ENCODE measurements at regions not wholly inside any gene's neighbourhood (a gene's known extent, or its start where the extent isn't known, plus 50 kb on each side); places are given as distances from the start of the nearest gene placed in this dataset.

DNA sequence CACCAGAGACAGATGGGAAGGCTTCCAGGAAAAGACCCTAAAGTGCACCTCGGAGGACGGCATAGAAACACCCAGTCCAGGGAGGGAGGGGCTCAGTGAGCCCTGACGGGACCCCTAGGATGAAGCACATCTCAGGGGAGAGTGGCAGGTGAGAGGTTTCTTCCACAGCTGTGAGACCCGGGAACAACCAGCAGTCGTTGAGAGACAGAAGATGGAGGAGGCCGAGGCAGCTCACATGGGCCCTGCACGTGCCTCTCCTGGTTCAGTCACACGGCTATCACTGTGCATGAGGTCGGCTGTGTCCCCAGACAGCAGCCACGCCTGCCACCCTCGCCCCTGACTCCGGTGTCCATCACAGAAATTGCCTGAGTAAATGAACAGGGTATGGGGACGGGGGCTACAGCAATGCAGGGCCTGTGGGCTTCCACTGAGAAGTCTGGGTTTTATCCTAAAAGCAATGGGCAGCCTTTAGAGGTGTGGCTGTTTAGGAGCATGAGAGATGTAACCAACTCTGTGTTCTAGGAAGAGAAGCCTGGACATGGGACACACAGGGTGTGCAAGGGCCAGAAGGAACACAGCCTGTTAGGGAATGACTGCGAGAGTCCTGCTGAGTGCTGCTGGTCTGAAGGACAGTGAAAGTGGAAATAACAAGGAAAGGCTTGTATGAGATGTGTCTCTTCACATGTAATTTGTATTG lies 102.0 kb downstream of the TMEM18 start:
- DNase-seq, result no peak

DNA sequence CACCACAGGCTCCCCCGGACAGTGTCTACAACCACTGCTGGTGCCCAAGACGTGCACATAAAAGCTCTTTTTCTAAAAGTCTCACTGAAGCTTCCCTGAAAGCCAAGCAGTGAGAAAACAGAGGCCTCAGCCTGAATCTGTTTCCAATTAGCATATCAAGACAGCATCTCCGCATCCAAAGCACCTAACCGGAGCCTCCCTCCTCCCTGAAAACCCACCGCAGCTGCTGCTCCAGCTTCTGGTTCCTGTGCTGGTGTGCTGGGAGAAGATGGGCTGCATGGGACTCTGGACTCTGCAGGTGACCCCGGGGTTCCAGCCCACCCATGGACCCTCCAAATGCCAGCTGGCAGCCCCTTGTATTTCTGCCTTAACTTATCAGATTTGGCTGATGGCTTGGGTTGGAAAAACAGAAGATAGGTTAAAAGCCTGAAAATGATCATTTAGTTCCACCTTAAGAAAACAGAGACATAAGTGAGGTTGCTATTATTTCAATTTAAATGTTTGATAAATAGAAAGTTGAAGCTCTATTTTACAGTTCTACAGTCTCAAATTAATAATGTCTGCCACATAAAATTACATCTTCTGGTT lies 103.3 kb downstream of the TMEM18 start:
- DNase-seq, result no peak

DNA sequence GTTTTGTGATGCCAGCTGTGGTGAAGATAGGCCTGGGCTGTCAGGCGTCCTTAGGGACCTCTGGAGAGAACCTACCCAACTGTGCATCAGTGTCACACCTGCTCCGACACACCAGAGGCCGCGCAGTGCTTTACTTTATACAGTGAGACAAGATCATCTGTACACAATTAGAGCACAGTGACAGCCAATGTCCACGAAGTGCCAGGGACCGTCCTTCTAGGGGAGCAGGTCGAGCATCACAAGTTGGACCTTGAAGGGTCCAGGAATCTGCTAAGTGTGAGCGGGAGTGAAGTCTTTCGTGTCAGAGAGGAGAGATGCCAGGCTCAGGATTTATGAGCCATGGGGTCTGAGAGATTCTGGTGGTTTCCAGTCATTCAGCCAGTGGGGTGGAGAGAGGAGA lies 104.2 kb downstream of the TMEM18 start:
- no peak for DNase-seq

DNA sequence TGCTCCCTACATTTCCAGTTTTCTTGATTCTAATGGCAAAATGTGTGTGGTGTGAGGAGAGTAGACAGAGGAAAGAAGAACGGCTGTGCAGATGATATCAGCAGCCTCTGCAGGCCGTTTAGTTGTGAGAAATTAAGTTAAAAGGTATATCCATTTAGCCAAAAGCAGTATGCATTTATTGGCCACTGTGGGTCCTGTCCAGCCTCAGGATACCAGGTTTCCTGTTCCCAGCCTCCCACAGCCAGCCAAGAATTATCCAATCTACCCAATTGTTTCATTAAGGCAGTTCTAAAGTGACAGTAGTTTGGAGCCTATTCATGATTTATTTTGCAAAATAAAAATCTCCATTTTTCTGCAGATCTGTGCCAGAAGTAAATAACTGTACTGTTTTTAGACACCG lies 107.5 kb downstream of the TMEM18 start:
- DNase-seq, result no peak

DNA sequence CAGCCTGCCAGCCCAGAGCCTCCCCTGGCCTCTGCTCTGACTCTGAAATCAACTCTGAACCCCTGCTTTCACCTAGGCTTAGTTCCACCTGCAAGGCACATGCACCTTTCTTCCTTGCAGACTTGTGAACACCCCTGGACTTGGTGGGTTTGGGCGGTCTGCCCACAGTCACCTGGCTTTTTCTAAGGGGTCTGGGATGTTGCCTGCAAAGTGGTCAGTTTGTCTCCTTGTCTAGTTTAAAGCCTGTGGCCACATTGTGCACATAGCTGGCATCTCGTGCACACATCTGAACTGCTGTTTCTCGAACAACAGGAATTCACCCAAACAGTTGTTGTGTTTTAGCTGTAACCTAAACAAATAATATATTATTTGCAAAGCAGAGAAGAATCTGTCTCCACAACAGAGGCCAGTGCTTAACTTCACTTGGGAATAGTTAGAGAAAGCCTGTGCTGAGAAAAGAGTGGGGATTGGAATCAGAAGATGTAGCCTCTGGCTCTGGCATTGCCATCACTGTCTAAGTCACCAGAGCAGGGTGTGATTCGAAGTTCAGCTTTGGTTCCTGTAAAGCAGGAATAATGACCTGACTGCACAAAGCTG lies 108.5 kb downstream of the TMEM18 start:
- DNase-seq, result no peak

DNA sequence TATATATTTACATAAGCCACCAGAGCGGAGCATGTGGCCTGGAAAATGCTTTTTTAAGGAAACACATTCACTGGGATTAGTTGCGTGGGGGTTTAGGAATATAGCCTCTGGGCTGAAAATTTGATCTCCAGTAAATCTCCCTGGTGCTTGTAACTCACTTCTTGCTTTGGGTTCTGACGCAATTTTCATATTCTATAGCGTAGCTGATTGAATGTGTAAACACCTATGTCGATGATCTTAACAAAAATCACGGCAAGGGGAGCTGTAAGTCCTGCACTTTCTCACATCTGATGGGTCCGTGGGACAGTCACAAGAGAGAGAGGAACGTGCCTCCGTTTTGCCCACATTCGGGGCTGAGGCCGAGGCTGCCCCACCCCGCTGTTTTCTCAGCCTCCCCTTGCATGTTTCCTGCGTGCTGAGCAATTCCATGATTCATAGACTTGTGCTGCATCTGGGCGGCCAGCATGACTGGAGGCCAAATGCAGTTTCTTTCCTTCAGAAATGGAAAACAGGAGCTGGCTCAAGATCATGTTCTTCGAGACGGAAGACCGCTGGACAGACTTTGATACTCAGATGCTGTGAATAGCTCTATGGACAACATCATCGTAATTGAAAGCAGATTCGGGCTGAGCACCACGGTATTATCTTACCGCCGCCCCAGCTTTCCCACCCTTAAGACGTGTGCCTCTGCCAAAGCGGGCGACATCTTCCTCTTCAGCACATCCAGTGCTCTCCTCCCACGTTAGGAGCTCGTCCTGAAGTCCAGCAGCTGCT lies 109.2 kb downstream of the TMEM18 start:
- peak; percentile 60 for DNase-seq

DNA sequence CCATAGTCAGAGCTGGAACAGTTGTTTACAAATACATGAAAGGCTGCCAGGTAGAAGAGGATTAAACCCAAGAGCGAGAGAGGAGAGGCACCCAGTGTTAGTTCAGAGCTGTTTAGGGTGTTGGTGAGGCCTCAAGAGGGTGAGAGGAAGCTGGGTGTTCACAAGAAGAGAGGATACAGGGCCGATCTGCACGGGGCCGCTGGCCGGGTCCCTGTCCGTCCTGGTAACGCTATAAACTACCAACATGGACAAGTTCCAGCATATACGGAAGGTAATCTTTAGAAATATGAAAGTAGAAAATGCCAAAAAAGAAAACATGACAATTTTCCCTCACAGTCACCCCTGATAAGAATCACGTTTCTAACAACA lies 109.7 kb downstream of the TMEM18 start:
- DNase-seq, result peak; percentile 58

DNA sequence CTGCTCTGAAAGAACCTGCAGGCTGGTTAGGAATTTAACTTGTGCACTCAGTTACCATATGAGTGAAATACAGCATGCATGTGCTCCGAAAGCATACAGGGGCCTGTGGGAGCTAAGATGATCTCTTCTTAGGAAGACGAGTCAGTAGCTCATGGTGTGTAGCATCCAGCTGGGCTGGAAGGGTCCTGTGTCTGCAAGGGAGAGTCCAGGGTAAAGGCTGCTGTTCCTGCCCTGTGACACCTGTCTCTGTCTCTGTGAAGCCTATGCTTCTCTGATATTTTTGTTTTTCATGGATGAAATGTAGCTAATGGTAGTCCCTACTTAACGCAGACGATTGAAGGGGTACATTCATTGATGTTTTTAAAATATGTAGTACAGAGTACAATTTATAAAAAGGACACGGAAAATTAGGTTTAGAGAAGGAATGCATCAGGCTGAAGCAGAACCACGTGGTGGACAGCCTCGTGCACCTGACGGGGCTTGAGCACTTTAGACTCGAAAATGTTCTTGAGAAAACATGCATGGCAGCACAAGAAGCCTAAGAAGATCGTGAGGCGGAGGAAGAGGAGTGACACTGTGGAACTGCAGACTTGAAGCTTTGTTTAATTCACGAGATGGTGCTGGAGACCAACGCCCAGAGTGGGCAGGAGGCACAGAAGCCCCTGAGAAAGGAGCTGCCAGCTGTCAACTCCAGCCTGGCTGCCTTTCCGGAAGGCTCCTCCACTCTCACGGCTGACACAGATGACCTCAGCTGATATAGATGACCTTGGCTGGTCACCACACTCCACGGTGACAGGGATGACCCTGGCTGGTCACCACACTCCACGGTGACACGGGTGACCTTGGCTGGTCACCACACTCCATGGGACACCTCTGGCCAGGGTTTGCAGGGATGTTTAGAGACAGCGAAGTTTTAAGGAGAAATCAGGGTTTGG lies 110.6 kb downstream of the TMEM18 start:
- DNase-seq, result no peak

DNA sequence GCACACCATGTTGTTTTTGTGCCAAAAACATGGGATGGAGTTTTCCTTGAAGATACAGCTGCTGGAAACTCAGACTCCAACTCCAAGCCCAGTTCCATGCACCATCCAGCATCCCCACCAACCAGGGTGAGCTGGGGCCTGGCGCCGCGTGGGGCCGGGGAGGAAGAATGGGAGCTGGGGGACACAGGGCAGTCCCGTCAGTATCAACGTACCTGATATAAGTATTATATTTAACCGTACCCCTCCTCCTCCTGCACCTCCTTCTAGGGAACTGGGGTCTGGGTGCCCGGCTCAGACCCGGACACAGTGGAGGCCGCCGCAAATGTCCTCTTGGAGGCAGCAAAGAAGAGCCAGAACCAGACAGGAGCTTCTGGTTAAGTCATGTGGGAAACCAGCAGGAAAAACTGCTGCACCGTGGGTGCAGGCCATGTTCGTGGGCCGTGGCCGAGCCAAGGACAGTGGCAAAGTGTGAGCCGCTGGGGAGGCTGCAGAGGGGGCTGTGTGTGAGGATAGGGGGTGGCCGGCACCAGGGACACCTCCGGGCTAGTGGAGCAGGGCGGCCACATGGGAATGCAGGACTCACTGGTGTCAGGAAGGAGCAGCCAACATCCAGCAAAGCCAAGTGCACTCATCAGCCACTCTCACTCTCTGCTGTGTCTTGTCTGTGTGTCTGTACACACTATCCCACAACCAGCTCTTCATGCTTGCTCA lies 112.6 kb downstream of the TMEM18 start:
- no peak for DNase-seq

DNA sequence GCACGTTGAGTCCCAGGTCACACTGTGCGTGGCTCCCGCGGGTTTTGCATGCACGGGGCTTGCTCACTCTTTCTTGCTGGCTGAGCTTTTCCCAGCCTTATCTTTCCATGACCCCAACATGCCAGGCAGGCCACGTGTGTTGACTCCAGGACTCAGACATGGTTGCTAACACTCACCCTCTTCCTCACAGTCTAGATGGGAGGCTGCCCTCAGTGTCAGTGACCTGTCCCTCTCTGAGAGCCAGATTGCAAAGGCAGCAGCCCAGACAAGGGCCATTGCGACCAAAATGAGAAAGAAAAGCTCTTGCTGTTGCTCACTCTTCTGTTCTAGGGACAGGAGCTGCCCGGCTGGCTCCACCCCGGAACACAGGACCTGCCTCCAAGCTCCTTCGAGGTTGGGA lies 113.7 kb downstream of the TMEM18 start:
- DNase-seq, result no peak

DNA sequence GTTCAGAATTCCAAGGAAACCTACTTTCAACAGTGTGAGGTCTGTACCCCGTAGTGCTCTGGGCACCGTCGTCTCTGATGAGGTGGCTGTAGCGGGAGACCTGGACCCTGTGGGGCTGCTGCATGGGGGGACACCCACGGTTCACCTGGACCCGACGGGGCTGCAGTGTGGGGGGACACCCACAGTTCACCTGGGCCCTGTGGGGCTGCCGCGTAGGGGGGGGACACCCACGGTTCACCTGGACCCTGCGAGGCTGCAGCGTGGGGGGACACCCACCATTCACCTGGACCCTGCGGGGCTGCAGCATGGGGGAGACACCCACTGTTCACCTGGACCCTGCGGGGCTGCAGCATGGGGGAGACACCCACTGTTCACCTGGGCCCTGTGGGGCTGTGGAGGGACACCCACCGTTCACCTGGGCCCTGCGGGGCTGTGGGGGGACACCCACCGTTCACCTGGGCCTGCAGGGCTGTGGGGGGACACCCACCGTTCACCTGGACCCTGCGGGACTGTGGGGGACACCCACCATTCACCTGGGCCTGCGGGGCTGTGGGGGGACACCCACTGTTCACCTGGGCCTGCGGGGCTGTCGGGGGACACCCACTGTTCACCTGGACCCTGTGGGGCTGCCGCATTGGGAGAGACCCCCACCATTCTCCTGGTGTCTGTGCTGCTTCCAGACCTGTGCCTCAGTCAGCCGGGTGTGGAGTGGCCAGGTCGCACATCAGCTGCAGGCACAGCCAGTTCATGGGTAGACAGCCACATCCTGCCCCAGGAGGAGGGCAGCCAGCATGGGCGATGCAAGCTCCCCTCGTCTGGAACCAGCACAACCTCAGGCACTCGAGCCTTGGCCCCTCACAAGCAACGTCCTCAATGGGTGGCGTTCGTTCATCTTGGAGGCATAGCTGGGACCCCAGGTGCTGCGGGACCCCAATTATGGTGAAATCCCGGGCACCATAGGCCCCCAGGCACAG lies 114.5 kb downstream of the TMEM18 start:
- no peak for DNase-seq

DNA sequence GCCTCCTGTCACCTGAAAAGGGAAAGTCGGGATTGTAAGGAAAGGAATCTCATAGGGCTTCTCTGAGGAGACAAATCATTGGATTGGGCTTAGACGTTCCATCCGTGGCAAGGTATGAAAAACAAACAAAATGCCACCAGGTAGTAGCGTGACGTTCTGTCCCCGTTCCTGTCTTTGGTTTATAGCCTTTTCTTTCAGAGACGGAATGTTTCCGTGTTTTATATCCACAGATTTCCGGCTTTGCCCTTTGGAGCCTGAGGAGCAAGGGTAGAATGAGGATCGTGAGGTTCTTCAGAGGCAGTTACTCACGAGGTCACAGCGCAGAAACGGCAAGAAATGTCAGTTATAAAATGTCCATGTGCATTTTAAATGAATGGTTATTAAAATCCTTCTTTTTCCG lies 118.3 kb downstream of the TMEM18 start:
- no peak for DNase-seq

DNA sequence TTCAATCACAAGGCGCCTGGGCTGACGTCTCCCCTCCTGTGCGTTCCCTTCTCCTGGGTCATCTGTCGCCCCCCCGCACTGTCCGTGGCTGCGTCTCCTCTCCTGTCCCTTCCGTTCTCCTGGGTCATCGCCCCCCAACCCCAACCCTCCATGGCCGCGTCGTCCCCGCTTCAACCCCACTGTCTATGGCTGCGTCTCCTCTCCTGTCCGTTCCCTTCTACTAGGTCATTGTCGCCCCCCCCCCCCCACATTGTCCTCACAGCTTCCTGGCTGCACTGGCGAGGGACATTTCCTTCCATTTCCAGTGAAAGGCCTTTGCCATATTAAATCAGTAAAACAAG lies 118.9 kb downstream of the TMEM18 start:
- DNase-seq, result no peak

DNA sequence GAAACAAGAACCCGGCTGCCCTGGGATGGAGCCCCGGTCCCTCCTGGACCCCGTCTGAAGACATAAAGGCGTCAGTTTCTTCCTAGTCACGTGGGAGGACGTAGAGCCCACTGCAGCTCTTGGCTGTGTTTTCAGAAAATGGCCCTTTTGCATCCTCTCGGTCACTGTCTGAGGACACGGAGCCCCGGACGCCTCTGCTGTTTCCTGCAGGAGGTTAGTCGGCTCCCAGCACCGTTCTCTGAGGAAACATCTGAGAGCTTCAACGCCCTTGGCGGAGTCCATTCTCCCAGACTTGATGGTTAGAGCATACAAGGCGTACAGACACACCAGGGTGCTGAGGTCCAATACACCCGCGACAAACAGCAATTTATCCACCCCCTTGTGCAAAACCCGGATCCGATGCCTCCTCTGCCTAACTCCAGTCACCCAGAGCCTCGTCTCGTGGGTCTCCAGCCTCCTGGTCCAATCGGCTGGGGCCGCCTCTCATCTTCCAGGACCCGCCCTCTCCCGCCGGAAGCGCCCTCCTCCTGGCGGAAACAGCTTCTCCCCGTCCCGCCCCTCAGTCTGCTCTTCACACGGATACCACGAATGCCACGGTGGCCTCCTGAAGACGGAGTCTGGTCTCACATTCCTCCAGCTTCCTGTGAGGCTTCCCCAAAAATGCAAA lies 119.4 kb downstream of the TMEM18 start:
- DNase-seq, result no peak

DNA sequence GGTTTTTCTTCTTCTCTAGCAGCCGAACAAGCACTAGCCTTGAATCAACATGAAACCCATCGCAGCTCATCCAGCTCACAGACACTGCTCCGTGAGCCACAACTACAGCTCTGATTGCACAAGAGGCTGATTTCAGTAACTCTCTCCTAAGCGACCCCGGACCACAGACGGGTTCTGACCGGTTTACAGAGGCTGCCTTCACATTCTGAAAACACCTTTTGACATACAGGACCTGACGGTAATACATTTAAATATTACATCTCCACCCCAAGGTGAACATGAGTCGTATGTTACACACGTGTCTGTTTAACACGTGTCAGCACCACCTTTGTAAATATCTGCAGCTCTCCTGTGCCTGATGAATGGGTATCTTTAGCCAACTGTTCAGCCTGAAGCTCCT lies 120.7 kb downstream of the TMEM18 start:
- DNase-seq, result no peak

DNA sequence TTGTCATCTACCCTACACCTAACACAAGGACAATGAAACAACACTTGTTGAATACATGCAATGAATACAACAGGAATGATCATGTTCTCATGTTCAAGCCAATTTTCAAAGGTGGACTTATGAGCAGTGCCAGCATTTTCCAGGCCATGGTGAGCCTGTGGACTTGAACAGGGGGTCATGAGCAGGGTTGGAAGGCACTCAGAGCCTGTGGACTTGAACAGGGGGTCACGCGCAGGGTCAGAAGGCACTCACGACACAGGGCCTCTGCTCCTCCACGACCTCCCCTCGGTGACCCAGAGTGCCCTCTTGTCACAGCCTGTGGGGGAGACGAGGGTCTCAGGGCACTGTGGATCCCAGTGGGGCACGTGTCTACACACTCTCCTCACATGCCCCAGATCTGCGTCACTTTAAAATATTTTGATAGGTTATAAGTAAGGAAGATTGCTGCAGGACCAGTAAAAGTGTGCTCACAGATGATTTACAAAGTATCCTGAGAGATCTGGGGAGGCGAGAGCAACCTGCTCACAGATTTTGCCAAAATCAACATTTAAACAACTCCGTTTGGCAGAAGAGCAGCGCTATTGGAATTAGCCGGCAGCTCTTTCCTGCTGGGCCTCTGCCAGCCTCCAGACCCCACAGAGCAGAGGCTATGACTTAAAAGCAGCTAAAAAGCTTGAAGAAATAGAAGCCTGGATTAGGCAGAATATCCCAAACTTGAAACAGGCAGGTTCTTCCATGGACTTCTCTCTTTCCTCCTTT lies 121.9 kb downstream of the TMEM18 start:
- no peak for DNase-seq

DNA sequence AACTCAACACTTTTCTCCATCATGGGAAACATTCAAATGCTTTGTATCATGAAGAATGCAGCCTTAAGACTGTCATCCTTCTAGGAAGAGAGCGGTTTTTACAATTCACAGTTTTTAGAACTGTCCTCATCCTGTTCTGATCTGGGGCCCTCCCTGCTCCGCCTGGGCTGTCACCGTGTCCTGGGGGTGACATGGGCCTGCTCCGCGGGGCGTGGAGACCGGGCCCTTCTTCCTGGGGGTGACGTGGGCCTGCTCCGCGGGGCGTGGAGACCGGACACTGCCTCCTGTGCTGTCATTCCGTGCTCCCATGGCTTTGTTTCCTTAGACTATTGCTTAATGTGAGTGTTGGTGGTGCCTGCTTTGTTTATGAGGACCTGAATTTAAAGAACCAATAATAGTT lies 122.8 kb downstream of the TMEM18 start:
- DNase-seq, result no peak

DNA sequence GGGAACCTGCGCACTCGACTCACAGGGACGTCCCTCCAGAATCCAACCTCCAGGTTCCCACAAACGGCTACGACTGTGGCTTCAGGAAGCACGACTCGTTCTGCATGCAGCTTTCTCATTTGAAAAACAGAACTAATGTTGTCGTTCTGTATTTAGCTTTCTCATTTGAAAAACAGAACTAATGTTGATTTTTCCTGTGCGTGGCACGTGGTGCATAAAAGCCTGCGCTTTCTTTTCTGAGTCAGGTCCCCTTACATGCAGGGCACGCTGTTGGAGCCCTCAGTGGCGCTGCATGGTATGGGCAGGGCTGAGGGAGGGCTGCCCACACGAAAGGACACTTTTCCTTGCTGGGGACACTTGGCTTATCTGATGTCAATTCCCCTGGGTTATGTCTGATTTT lies 124.3 kb downstream of the TMEM18 start:
- no peak for DNase-seq

DNA sequence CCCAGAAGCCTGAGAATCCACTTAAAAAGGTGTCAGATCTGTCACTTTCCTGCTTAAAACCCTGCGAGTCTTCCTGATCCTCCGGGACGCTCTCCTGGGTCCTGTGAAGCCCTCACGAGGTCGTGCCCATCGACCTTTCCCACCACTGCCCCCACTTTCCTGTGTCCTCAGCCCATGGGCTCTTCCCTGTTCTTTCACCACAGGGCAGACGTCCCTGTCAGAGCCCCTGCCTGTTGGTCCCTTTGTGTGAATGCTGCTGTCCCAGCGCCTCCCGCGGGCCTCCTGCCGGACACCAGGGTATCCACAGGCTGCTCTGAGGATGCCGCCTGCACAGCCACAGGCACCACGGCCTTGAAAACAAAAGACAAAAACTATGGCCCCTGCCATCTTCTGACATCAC lies 125.6 kb downstream of the TMEM18 start:
- DNase-seq, result no peak

Data from DMS79 treated with DMSO at 0.1 percent for 48 hours (cell line).